ENCODE measurements at regions not wholly inside any gene's neighbourhood (a gene's known extent, or its start where the extent isn't known, plus 50 kb on each side); places are given as distances from the start of the nearest gene placed in this dataset.

DNA sequence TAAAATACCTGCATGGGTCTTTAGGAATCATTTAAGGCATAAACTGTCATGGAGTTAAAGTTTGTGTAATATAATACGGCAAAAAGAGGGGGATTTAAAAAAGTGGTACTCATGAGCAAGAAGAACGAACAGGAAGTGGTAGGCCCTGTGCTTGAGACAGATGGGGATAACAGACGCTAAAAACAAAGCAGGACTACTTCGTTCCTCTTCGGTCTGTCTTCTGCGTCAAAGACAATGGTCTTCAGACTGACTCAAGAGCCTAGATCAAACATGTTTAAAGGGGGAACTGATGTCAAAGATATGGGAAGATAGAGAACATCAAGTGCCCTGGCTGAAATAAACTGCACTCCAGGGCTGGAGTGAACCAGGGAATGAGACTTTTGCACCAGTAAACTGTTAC lies 59.8 kb upstream of the RFX3 start:
- ATAC-seq (ENCODE audit: poor library complexity) (no peak), DNase-seq (no peak)
- intact Hi-C loops (cut with DNase I): no loop called here

DNA sequence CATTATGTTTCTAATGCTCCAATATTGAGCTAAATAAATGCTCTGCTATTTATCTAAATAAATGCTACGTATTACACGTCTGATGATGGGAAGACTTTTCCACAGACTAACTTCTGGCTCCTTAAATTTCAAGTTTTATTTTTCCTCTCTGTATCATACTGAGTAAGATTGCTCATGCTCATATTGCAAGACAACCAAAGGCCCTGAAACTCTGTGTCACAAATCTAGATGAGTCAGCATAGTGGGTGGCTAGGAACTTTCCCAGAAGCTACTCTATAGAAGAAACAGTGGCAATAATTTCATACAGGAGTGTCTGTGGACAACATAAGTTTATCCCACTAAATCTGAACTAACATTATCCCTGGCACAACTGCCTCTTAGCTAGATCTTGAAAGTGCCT lies 53.0 kb upstream of the RFX3 start:
- intact Hi-C loops (cut with DNase I): no loop called here
- DNase-seq (no peak), ATAC-seq (ENCODE audit: poor library complexity) (no peak)

- ATAC-seq (ENCODE audit: poor library complexity) (peak; percentile 38), DNase-seq (peak; percentile 50)
- intact Hi-C loops (cut with DNase I): no loop called here
These were observed 50.5 kb upstream of the RFX3 start for GRCh38 chr9:3576328-3576727.

DNA sequence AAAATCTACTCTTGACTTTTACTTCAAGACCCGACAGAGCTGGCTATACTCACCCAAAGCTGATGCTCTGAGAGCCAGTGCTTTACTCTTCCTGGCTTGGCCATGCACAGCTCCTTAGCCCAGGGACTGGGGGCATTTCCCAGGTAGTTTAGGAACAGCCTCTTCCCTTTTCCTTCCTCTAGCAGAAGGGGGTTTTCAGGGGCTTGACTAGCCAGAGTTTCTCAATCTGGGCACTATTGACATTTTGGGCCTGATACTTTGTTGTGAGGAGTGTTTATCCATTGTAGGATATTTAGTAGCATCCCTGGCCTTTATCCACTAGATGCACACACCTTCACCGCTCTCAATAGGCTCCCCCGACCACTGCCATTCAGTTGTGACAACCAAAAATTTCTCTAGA lies 50.0 kb upstream of the RFX3 start:
- intact Hi-C loops (cut with DNase I): no loop called here
- ATAC-seq (ENCODE audit: poor library complexity): no peak

More for the DNA sequence above, 50.0 kb upstream of the RFX3 start:
- no peak for DNase-seq

Data from Right ventricle myocardium superior (tissue), 1 donor.